HepG2 (cell line): ENCODE measurements at regions not wholly inside any gene's neighbourhood (a gene's known extent, or its start where the extent isn't known, plus 50 kb on each side); places are given as distances from the start of the nearest gene placed in this dataset.

Source experiments
- ATAC-seq: fragments of 200-7000 bp; cut with Tn5 transposase; 3 replicates; pipeline ENCODE4 v1.9.1; 2020; ENCODE audit warnings: mild to moderate bottlenecking, moderate library complexity
- BruUV-seq: library from RNA; stranded (reverse); fragments of 400-500 nt; replicated peaks from 2 replicates; lab custom pipeline; 2021; lab: Mats Ljungman, UMichigan
- CTCF ChIA-PET: fragments of 300-600 bp; formaldehyde crosslinking; extraction: SDS; loops from one replicate; lab custom pipeline; 2021; ENCODE audit warnings: low total read pairs, inconsistent platforms, low intra/inter-chr PET ratio; lab: Yijun Ruan, JAX
- POLR2A ChIA-PET: fragments of 350-600 bp; sonication (Branson Sonifier 250); formaldehyde crosslinking; loops from one replicate; lab custom pipeline; 2020; ENCODE audit warnings: antibody characterized with exemption, inconsistent platforms; lab: Yijun Ruan, JAX
- DNase-seq: peaks from one replicate; pipeline ENCODE4 v3.0.0-alpha.2; 2015; ENCODE audit warnings: low spot score
- FAIRE-seq: peaks from 3 replicates; lab custom pipeline; 2011; peaks lifted over from hg19 to GRCh38; lab: Jason Lieb, UNC
- H2AFZ ChIP-seq: one replicate; pipeline ENCODE4 v1.6.1; 2011; ENCODE audit warnings: low read length, inconsistent platforms
- H3K27ac ChIP-seq: fragments of 300-600 bp; 3 replicates; pipeline ENCODE4 v1.8.0; 2011; ENCODE audit warnings: mixed run types, mild to moderate bottlenecking, mixed read lengths, low read length, inconsistent platforms; ENCODE audit not compliant: insufficient read depth; ENCODE audit errors: extremely low read length
- H3K27me3 ChIP-seq, 2 experiments: fragments of 200-600 bp in 1 of 2; 2 replicates in 1 of 2; 3 replicates in 1 of 2; pipeline versions ENCODE4 v1.6.0 to v1.8.0; 2011; ENCODE audit warnings: low read length in 2 of 2, mild to moderate bottlenecking in 2 of 2, moderate library complexity in 2 of 2, inconsistent platforms in 1 of 2; ENCODE audit not compliant: insufficient read depth in 2 of 2, control insufficient read depth in 1 of 2
- H3K36me3 ChIP-seq, 2 experiments: fragments of 200-600 bp in 1 of 2; replicated peaks in 1 of 2; 2 replicates in 1 of 2; 3 replicates in 1 of 2; pipeline versions ENCODE4 v1.5.1 to v1.8.0; 2011; ENCODE audit warnings: low read length in 2 of 2, inconsistent platforms in 1 of 2; ENCODE audit not compliant: insufficient read depth in 2 of 2, control insufficient read depth in 1 of 2
- H3K4me1 ChIP-seq: 2 replicates; pipeline ENCODE4 v1.5.1; 2012; ENCODE audit warnings: low read length, inconsistent platforms; ENCODE audit not compliant: insufficient read depth
- H3K4me2 ChIP-seq: 2 replicates; pipeline ENCODE4 v1.6.0; 2011; ENCODE audit warnings: low read depth, low read length, inconsistent platforms
- H3K4me3 ChIP-seq, 3 experiments: fragments of 200-600 bp in 1 of 3; sonication (generic), shearing (Covaris generic) in 1 of 3; replicated peaks in 1 of 3; 2 replicates each; pipeline ENCODE4 v1.5.1; 2011 to 2016; ENCODE audit warnings: low read length in 3 of 3, inconsistent platforms in 2 of 3, low read depth in 2 of 3, mild to moderate bottlenecking in 2 of 3, control low read depth in 1 of 3, mixed read lengths in 1 of 3; ENCODE audit not compliant: insufficient read depth in 1 of 3
- H3K79me2 ChIP-seq: one replicate; pipeline ENCODE4 v1.6.1; 2011; ENCODE audit warnings: low read length, inconsistent platforms; ENCODE audit not compliant: insufficient read depth
- H3K9ac ChIP-seq: 2 replicates; pipeline ENCODE4 v1.6.0; 2011; ENCODE audit warnings: mild to moderate bottlenecking, low read depth, low read length, inconsistent platforms; ENCODE audit not compliant: insufficient read depth
- H3K9me3 ChIP-seq: 2 replicates; pipeline ENCODE4 v1.5.1; 2012; ENCODE audit warnings: mild to moderate bottlenecking, low read length
- H4K20me1 ChIP-seq: 2 replicates; pipeline ENCODE4 v1.6.0; 2011; ENCODE audit warnings: inconsistent platforms, mild to moderate bottlenecking, low read length, moderate library complexity; ENCODE audit not compliant: insufficient read depth
- ADNP ChIP-seq: sonication (generic); formaldehyde crosslinking; IDR thresholded peaks from 2 replicates; pipeline ENCODE4 v1.4.0; 2020; ENCODE audit warnings: missing genetic modification reagents
- ARNTL ChIP-seq: sonication (generic); formaldehyde crosslinking; IDR thresholded peaks from 2 replicates; pipeline ENCODE4 v1.4.0; 2020; ENCODE audit warnings: mild to moderate bottlenecking, missing genetic modification reagents
- ATM ChIP-seq: fragments of 450-650 bp; IDR thresholded peaks from 2 replicates; pipeline ENCODE4 v1.7.1; 2017; ENCODE audit warnings: mild to moderate bottlenecking, borderline replicate concordance
- CHD2 ChIP-seq: IDR thresholded peaks from 2 replicates; pipeline ENCODE4 v1.6.1; 2011; ENCODE audit warnings: low read depth, low read length, improper control_type of control experiment
- FOXA3 ChIP-seq: IDR thresholded peaks from 2 replicates; pipeline ENCODE4 v1.6.1; 2016; ENCODE audit warnings: missing genetic modification reagents, missing compliant biosample characterization
- HNRNPLL ChIP-seq: fragments of 200-400 bp; formaldehyde crosslinking; IDR thresholded peaks from 2 replicates; pipeline ENCODE4 v1.6.1; 2017; ENCODE audit warnings: mild to moderate bottlenecking, low read depth, low read length; ENCODE audit not compliant: poor library complexity, severe bottlenecking
- LBX2 ChIP-seq: sonication (generic); formaldehyde crosslinking; IDR thresholded peaks from 2 replicates; pipeline ENCODE4 v1.5.0; 2020; ENCODE audit warnings: missing genetic modification reagents, mild to moderate bottlenecking, borderline replicate concordance
- MBNL3 ChIP-seq: fragments of 250-450 bp; sonication (Bioruptor Pico); conservative IDR thresholded peaks from 2 replicates; pipeline ENCODE4 v1.8.0; 2022; ENCODE audit warnings: mild to moderate bottlenecking, inconsistent platforms
- MTF2 ChIP-seq: sonication (generic); formaldehyde crosslinking; IDR thresholded peaks from 2 replicates; pipeline ENCODE4 v1.5.0; 2020; ENCODE audit warnings: missing genetic modification reagents, borderline replicate concordance
- PRMT3 ChIP-seq: sonication (generic); formaldehyde crosslinking; IDR thresholded peaks from 2 replicates; pipeline ENCODE4 v1.8.1; 2022; ENCODE audit warnings: low read depth, mild to moderate bottlenecking, moderate library complexity, missing genetic modification reagents, borderline replicate concordance
- SYNCRIP ChIP-seq: fragments of 200-400 bp; formaldehyde crosslinking; IDR thresholded peaks from 2 replicates; pipeline ENCODE4 v1.6.1; 2018; ENCODE audit warnings: mild to moderate bottlenecking, low read depth, low read length; ENCODE audit not compliant: insufficient read depth
- ZFAT ChIP-seq: sonication (generic); formaldehyde crosslinking; conservative IDR thresholded peaks from 2 replicates; pipeline ENCODE4 v1.8.1; 2023; ENCODE audit warnings: missing genetic modification reagents, inconsistent platforms
- ZNF12 ChIP-seq: sonication (generic); formaldehyde crosslinking; IDR thresholded peaks from 2 replicates; pipeline ENCODE4 v1.5.0; 2020; ENCODE audit warnings: missing genetic modification reagents
- ZNF180 ChIP-seq: sonication (generic); formaldehyde crosslinking; IDR thresholded peaks from 2 replicates; pipeline ENCODE4 v1.4.0; 2020; ENCODE audit warnings: low read depth, missing genetic modification reagents, borderline replicate concordance
- ZNF484 ChIP-seq: sonication (generic); formaldehyde crosslinking; IDR thresholded peaks from 2 replicates; pipeline ENCODE4 v1.5.1; 2020; ENCODE audit warnings: mild to moderate bottlenecking, low read depth, missing genetic modification reagents, borderline replicate concordance
- ZNF547 ChIP-seq: sonication (generic); formaldehyde crosslinking; IDR thresholded peaks from 2 replicates; pipeline ENCODE4 v1.5.1; 2020; ENCODE audit warnings: mild to moderate bottlenecking, missing genetic modification reagents
- ZNF747 ChIP-seq: sonication (generic); formaldehyde crosslinking; IDR thresholded peaks from 2 replicates; pipeline ENCODE4 v1.8.1; 2023; ENCODE audit warnings: missing genetic modification reagents, mild to moderate bottlenecking, borderline replicate concordance
- ZNF766 ChIP-seq: sonication (generic); formaldehyde crosslinking; IDR thresholded peaks from 2 replicates; pipeline ENCODE4 v1.5.0; 2020; ENCODE audit warnings: missing genetic modification reagents, borderline replicate concordance
- WGBS: methylation state at CpG from one replicate; pipeline ENCODE4 v1.1.6; 2017; ENCODE audit warnings: low lambda C conversion rate; 5-methylcytosine and 5-hydroxymethylcytosine counted together
- in situ Hi-C: cut with HindIII; loops from 2 replicates; pipeline ENCODE4 v1.10.0; 2017; ENCODE audit warnings: low pct_unique_long_range_greater_than_20kb; ENCODE audit not compliant: extremely low pct_ligation_motif_present
- intact Hi-C: fragments of 100-400 bp; cut with micrococcal nuclease; formaldehyde crosslinking; loops from one replicate; pipeline ENCODE4 v1.10.0; 2022; ENCODE audit not compliant: unreplicated experiment
- TF ChIP-seq, protein P1 (sequence below): sonication (generic); formaldehyde crosslinking; IDR thresholded peaks from 2 replicates; pipeline ENCODE4 v1.4.0; 2020; ENCODE audit warnings: missing genetic modification reagents

DNA sequence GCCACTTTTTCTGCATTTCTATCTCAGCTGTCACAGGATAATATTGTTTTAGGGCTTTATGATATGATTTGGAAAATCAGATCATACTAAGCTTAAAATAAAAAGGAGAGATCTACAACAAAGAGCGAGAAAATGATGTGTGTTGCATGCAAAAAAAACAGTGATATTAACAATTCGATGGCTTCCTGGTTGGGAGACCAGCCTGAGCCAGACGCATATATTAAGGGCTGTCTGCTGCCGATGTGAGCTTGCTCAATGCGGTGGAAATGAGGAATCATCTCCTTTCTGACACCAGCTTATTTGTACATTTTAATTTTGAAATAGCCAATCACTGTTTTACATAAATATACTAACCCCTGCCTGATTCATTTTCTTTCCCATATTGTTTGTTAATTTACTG lies 862.6 kb downstream of the USP25 start:
- H3K36me3 ChIP-seq: no peaks in the 10 kb centered on the region
- no peak overlapping the region for H3K4me3 ChIP-seq
- DNase-seq (no peak), FAIRE-seq (no peak), ATAC-seq (no peak)
- no peaks in the 10 kb centered on the region for H3K9me3 ChIP-seq
- CTCF ChIA-PET: no interaction called here
- H3K4me1 ChIP-seq: peaks cover under 1% of the 10 kb centered on the region; the same call in 1 of the 2 replicates
- H3K27me3 ChIP-seq: no peaks in the 10 kb centered on the region
- POLR2A ChIA-PET: no interaction called here
- no TSS peak for BruUV-seq
- H3K79me2 ChIP-seq: no peaks in the 10 kb centered on the region
- 22% methylated on average over 5 of the region's 5 CpGs for WGBS
- intact Hi-C loops: no loop called here
- TF ChIP-seq ARNTL: no peak
- TF ChIP-seq, protein P1, sequence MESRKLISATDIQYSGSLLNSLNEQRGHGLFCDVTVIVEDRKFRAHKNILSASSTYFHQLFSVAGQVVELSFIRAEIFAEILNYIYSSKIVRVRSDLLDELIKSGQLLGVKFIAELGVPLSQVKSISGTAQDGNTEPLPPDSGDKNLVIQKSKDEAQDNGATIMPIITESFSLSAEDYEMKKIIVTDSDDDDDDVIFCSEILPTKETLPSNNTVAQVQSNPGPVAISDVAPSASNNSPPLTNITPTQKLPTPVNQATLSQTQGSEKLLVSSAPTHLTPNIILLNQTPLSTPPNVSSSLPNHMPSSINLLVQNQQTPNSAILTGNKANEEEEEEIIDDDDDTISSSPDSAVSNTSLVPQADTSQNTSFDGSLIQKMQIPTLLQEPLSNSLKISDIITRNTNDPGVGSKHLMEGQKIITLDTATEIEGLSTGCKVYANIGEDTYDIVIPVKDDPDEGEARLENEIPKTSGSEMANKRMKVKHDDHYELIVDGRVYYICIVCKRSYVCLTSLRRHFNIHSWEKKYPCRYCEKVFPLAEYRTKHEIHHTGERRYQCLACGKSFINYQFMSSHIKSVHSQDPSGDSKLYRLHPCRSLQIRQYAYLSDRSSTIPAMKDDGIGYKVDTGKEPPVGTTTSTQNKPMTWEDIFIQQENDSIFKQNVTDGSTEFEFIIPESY (CRISPR knock-in tag): no peak
- no peak for TF ChIP-seq ZNF547
- no peak for TF ChIP-seq PRMT3
- TF ChIP-seq ZNF766 (CRISPR knock-in tag): no peak
- TF ChIP-seq LBX2 (CRISPR knock-in tag): no peak
- TF ChIP-seq ATM: no peak
- no peak for TF ChIP-seq ZFAT
- no peak for TF ChIP-seq ADNP (CRISPR knock-in tag)
- no peak for TF ChIP-seq MBNL3 (CRISPR knock-in tag)
- TF ChIP-seq HNRNPLL: no peak
- TF ChIP-seq ZNF484 (CRISPR knock-in tag): no peak
- no peak for TF ChIP-seq SYNCRIP
- TF ChIP-seq FOXA3: no peak
- TF ChIP-seq ZNF180 (CRISPR knock-in tag): no peak
- TF ChIP-seq ZNF12: no peak
- no peak for TF ChIP-seq MTF2
- no peak for TF ChIP-seq ZNF747 (CRISPR knock-in tag)
- no peak for TF ChIP-seq CHD2
- no peak overlapping the region for H3K27ac ChIP-seq
- H4K20me1 ChIP-seq: no peaks in the 10 kb centered on the region
- H2AFZ ChIP-seq: no peak overlapping the region
- no peak overlapping the region for H3K4me2 ChIP-seq
- H3K9ac ChIP-seq: no peak overlapping the region
- in situ Hi-C loops: no loop called here
